ENCODE measurements at regions not wholly inside any gene's neighbourhood (a gene's known extent, or its start where the extent isn't known, plus 50 kb on each side); places are given as distances from the start of the nearest gene placed in this dataset.

DNA sequence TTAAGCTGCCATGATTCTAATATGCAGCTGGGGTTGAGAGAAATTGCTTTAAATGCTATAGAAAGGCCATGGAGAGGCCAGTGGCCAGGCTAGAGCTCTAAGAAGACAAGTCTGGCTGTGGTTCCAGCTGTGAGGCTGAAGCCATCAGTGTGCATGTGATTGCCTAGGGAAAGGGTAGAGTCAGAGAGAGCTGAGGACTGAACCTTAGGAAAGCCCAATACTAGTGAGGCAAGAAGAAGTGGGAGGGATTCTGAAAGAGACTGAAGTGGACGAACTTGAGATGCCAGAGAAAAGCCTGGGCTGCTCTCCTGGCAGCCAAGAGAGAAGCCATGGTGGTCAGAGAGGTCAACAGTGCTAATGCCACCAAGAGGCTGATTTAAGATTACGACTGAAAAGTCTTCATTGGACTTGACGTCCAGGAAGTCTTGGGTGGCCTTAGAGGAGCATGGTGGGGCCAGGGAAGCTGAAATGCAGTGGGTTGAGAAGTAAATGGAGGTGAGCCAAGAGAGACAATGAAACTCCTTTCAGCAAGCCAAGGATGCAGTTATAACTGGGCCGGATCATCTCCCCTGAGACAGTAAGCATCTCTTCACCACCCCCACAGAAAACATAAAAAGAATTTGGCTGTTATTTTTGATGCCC is 133.2 kb downstream of the TMEM174 start:
- no peak for DNase-seq

DNA sequence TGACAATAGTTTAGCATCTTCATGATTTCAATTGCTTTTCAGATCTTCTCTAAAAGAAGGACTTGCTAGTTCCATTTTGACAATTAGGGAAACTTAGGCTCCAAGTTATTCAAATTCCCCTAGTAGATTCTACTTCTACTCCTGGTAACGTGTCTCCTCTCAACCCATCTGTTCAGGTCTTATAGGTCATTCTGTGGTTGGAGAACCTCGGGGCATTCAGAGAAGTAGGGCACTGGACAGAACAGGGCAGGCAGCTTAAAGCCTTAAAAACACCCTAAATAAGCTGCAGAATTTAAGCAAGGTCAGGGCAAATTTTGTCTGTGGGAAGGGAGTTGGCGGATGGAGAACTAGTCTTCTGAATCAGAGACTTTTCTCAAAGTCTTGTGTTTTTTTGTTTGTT is 132.4 kb downstream of the TMEM174 start:
- DNase-seq = no peak

- DNase-seq = no peak
Observed at GRCh38 chr5:73304381-73304780, 131.4 kb downstream of the TMEM174 start.

GRCh38 chr5:73303148-73304079 is 130.4 kb downstream of the TMEM174 start:
- no peak for DNase-seq

GRCh38 chr5:73302797-73303147 is 129.8 kb downstream of the TMEM174 start:
- DNase-seq = no peak

GRCh38 chr5:73301208-73301901 is 128.4 kb downstream of the TMEM174 start:
- no peak for DNase-seq

GRCh38 chr5:73300337-73301207 is 127.6 kb downstream of the TMEM174 start:
- DNase-seq = no peak

DNA sequence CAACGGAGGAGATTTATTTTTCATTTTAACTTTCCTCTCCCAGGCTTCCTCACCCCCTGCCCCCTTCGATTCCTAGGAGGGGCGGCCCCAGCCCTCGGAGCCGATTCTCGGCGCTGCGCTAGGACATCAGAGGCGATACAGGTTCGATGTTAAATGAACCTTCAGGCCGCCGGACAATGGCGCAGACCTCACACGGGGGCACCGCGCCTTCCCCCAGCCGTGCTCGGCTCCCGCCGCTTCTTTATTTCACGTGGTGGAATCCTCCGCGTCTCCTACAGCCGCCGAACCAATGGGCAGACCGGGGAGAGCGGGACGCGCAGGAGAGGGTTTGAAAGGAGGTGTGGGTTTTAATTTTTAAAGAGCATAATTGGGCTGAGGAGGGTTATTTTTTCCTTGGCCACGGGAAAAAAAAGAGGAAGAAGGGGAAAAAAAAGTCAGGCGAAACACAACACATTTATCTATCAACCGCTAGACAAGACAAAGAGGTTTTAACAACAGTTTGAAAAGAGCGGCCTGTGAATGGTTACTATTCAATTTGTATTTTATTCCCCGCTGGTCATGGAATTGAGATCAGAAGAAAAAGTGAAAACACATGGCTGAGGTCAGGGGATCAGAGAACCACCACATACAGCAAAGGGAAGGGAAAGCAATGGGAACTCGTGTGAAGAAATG is 126.8 kb downstream of the TMEM174 start:
- DNase-seq = no peak

DNA sequence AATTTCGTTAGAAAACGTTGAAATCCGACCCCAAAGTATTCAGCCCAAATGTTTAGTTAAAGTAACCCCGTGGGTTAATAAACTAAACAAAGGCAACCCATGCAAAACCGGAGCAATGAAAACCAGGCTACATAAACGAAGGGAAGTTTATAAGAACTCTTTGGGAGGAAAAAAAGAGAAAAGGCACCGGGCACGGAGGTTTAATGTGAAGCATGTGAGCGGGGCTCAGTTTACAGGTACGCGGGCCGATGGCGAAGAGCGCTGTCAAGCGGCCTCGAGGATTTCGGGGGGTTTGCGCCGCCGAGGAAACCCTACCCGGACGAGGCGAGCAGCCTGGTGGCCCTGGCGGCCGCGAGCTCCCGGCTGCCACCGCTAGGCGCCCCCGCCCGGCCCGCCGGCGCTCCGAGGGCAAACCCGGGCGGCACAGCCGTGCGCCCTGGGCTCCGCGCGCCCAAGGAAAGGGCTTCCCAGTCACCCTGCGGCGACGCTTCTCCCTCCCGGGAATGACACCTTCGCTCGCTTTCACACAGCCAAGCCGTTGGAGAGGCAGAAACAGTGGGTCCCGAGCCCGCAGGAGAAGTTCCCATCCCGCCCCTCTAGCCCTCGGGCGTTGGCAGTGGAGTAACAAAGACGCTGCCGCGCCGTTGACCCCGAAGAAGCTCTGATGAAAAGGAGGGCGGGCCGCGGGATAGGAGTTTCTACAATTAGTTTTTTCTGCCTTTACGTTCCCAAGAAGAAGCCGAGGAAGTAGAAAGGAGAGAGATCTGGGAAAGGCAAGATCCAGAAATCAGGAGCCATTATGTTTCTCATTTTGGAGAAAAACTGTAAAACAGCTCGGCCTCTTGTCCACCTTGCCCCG is 126.0 kb downstream of the TMEM174 start:
- no peak for DNase-seq

DNA sequence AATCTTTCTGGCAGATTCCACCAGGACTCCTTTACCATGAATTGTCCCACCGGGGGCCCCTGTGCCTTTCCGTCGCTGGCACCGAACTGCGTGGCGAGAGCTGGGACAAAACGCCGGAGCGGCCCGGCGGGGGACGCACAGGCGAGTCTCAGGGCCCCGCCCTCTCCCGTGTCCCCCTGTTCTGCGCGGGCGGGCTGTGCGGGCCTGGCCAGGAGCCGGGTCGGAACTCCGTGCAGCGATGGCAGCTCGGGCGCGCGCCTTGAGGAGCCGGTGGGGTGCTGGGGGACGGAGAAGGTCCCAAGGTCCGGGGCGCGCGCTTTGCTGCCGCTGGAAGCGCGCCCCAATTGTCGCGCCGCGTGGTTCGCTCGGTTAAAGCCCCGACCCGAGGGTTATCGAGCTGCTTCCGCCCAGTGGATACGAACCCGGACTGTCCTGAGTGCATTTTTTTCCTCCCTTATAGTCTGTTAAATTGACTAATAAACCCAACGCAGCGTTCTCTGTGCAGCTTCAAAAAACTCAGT is 125.3 kb downstream of the TMEM174 start:
- DNase-seq = no peak

DNA sequence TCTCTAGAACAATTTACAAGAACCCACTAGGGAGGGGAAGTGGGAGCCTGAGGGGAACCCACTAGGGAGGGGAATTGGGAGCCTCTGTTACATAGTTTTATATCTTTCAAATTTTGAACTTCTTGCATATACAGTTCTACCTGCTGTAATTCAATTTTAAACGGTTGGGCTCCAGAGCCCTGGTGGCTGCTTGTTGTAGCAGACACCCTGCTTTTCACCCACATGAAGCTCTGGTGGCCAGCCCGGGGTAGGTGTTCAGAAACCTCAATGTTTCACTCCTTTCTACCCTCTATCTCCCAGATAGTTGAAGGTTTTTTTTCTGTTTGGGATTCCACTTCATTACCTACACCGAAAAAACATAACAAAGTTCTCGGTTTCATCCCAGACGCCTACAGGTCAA is 124.4 kb downstream of the TMEM174 start:
- no peak for DNase-seq

DNA sequence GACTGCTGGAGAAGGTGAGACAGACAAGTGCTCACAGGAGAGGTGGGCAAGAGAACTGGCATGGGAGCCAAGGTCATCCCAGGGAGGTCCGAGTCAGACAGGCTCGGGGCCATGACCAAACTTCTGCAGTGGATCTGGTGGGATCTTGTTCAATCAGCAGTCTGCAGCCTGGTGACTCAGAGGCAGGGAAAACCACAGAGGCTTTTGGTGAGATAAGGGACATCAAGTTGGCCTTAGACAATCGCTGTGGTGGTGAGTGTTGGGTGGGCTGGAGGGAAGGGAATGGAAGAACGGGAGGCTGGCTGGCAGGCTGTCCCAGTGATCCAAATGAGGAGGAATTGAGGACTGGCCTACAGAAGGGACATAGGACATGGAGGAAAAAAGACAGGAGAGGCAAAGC is 123.8 kb downstream of the TMEM174 start:
- DNase-seq = no peak

GRCh38 chr5:73295921-73296320 is 122.9 kb downstream of the TMEM174 start:
- DNase-seq = no peak

GRCh38 chr5:73295447-73295846 is 122.5 kb downstream of the TMEM174 start:
- DNase-seq = no peak

- no peak for DNase-seq
Observed at GRCh38 chr5:73292816-73293459, 119.9 kb downstream of the TMEM174 start.

DNA sequence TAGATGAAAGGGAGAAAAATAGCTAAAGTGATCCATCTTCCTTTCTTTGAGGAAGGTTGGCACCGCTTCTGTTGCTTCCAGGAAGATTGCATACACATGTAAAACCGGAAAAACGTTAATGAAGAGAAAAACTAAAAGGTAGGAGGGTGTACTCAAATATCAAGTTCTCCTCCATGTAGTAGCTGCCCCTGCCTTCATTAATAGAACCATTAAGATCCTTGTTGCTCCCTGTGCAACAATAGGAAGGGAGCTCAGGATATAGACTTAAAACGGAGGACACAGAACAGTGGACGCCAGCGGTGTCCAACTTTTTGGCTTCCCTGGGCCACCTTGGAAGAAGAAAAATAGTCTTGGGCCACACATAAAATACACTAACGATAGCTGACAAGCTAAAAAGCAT is 118.9 kb downstream of the TMEM174 start:
- no peak for DNase-seq

DNA sequence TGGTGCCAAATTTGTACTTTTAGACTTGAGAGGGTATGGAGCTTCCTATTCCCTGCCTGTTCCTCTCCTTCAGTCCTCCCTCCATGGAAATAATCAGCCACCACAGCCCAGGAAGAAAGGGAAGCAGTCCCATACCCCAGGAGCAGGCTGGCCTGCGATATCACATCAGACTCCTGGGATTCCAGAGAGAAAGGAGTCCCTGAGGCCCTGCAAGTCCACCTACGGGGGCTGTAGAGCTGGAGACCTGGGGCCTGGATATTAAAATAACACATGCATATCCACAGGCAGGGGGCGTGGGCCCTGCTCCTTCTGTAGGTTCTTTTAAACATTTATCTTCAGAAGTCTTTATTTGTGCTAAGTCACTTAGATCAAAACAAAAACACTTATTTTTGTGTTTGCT is 117.2 kb downstream of the TMEM174 start:
- DNase-seq = no peak

DNA sequence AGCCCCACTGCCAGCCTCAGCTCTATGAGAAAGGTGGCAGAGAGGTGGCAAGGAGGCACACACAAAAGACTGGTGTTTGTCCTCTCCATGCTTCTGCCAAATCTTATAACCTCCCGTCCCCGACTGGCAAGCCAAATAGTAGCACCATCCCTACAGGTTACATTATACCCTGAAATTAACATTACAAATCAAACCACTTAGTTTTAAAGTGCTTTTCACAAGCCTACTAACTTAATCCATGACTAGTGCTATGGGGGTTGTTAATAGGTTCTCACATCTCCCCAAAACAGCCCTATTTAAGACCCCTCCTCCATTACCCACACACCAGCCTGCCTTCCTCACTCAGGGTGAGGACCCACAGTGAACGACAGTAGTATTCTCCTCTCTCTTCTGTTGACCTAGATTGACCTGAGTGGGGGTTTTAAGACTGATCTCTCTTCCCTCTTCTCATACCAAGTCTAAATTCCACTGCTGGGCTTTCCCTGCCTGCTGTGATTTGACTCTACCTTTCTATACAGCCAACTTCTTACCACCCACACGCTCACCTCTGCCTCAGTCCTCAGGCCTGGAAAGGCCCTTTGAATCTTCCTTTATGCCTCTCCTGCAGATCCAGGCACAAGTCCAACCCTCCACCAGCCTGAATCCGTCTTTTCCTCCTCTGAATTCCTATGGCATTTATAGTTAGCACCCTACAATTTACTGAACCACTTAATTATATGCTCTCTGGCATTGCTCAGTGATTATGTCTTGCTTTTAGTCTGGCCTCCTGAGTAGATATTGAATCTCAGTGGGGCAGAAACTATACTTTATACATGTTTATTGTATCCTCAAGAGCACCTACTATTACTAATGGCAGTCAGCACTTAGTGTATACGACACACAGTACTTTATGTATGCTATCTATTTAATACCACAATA is 116.1 kb downstream of the TMEM174 start:
- no peak for DNase-seq

GRCh38 chr5:73286896-73287295 is 113.9 kb downstream of the TMEM174 start:
- no peak for DNase-seq
